Mononuclear cell (primary cell): ENCODE measurements at regions not wholly inside any gene's neighbourhood (a gene's known extent, or its start where the extent isn't known, plus 50 kb on each side); places are given as distances from the start of the nearest gene placed in this dataset.

Experiments used
- H3K27me3 ChIP-seq: 2 replicates; pipeline ENCODE4 v1.6.0; 2011; ENCODE audit warnings: low read length, control low read depth; ENCODE audit not compliant: insufficient read depth
- H3K4me1 ChIP-seq: 2 replicates; pipeline ENCODE4 v1.5.1; 2011; ENCODE audit warnings: mild to moderate bottlenecking, low read length, control low read depth; ENCODE audit not compliant: insufficient read depth
- H3K4me3 ChIP-seq: 2 replicates; pipeline ENCODE4 v1.5.1; 2011; ENCODE audit warnings: mild to moderate bottlenecking, low read length, moderate library complexity
- H3K9me3 ChIP-seq: 2 replicates; pipeline ENCODE4 v1.5.1; 2011; ENCODE audit warnings: low read depth, mild to moderate bottlenecking, control low read depth, low read length

DNA sequence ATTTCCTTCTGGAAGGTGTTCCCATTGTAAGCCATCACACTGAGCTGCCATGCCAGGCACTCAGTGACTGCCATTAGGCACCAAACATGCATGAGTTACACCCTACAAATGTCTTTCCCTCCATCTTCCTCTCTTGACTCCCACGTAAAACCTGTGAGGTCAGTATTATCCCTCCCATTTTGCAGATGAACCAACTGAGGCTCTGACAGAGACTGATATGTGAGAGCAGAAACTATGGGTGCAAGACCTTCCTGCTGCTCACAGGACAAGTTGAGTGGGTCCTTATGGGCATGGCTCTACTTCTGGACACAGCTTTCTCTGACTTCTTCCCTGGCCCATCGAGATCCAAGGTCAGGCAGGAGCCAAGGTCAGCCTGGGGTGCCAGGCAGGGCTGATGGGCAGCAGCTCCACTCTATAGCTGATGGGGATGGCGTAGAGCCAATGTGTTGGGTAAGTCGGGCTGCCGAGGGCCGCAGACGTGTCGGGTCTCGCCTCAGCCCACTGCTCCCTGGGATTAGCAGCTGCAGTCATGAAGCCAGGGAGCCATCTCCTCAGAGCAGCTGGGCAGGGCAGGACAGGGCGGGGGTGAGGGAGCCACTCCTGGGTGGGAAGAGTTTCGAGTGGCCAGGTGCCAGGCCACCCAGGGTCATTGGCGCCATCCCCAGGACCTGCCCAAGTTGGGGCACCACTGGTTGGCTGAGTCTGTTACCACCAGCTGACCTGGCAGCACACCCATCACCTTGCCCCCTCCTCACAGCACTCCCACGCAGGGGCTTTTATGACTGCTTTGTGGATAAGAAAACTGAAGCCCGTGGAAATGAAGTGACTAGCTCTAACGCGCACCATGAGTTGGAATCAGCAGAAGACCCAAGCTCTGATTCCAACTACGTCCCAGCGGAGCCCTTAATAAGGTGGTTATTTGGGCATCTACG is 117.8 kb upstream of the ZMIZ1 start:
- Histone ChIP-seq H3K4me1 (no peaks in the 10 kb centered on the region), H3K9me3 (no peaks in the 10 kb centered on the region), H3K27me3 (no peaks in the 10 kb centered on the region), H3K4me3 (no peak overlapping the region)

DNA sequence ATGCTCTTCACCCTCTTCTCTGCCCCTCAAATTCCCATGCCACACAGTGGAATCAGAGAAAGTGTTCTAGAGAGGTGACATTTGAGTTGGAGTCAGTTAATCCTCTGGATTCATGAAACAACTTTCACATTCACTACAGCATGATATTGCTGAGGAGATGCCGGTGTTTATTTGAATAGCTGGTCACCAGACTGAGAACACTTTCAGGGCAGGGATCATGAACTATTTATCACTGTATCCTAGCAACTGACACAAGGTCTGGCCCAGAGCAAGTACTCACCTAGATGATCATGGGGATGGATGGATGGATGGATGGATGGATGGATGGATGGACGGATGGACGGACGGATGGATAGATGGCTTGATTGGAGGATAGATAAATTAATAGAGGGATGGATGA is 116.7 kb upstream of the ZMIZ1 start:
- H3K4me3 ChIP-seq: no peak overlapping the region
- no peaks in the 10 kb centered on the region for H3K9me3 ChIP-seq
- no peaks in the 10 kb centered on the region for H3K4me1 ChIP-seq
- H3K27me3 ChIP-seq: no peaks in the 10 kb centered on the region

DNA sequence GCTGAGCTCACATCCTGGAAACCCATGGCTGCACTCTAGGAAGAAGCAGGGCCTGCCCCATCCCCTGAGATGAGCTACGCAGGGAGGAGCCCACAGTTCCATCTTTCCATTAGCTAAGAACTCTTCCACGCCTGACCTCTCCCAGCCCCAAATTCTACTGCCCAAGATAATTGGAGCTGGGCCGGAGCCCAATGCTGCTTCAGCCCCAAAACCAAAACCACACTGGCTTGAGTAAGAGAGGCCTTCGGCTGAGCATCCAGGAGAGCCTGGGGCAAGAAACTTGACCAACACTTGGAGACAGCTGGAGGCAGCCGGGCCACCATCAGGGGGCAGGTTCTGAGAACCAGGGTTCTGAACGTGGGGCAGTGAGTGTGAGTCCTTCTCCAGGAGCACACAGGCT is 116.1 kb upstream of the ZMIZ1 start:
- Histone ChIP-seq H3K9me3 (no peaks in the 10 kb centered on the region), H3K4me1 (no peaks in the 10 kb centered on the region), H3K27me3 (no peaks in the 10 kb centered on the region), H3K4me3 (no peak overlapping the region)

DNA sequence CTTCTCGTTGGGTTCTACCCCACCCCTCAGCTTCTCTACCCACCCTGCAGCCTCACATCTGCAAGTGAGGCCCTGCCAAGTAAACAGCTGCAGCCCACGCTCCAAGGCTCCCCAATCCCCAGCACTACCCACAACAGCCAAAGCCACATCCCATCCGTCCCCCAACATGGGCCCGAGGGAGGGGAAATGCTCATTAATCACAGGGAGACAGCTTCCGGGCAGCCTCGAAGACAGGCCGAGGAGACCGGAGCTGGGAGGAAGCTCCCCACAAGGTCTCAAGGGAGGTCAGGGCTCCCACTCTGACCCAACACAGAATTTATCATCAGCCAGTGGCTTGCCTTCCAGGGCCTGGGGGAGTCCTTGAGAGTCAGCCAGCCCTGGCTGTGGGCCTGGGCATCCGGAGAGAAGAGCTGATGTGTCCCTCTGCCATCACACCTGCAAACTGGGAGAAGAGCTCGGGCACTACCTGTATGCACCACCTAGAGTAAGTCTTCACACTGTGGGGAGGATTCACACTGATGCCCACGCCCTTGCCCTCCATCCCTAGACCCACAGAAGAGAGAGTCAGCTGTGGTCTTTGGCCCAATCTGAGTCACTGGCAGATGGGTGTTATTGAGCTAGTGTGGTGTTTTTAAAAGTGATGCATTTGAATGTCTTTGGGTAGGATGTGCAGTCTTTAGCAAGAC is 115.5 kb upstream of the ZMIZ1 start:
- Histone ChIP-seq H3K4me1 (no peaks in the 10 kb centered on the region), H3K9me3 (no peaks in the 10 kb centered on the region), H3K27me3 (no peaks in the 10 kb centered on the region), H3K4me3 (no peak overlapping the region)

DNA sequence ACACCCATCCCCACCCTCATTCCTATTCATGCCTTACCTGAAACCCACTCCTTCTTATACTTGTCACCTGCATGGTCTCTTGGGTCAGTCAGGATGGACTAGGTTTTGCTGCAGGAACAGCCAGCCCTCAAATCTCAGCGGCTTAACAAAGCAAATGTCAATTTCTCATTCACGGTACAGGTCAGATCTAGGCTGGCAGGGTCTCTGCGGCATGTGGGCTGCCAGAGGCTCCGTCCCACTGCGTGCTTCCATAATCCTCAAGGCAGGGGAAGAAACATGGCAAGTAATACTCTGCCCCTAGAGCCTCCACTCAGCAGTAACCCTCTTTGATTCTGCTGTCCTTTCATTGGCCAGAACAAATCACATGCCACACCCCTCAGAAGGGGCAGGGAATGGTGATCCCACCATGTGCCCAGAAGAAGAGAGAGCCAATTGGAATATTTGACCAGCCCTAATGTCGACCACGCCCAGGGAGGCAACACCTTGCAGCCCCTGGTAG is 114.9 kb upstream of the ZMIZ1 start:
- H3K4me1 ChIP-seq: no peaks in the 10 kb centered on the region
- no peaks in the 10 kb centered on the region for H3K9me3 ChIP-seq
- H3K4me3 ChIP-seq: no peak overlapping the region
- no peaks in the 10 kb centered on the region for H3K27me3 ChIP-seq

DNA sequence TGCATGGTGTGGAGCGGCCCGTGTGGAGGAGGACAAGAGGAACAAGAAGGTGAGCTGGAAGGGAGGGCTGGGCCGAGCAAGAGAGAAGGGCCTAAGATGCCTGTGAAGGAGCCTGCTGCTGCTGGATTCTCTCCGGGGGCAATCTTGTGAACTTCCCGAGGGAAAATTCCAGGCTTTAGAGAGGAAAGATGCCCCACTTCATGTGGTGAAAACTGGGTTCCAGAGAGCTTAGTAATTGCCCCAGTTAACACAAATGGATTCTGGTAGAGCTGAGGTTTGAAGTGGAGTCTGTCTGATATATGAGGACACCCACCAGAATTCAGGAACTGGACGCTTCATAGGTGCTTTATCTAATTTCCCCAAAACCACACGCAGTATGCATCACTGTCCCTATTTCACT is 114.1 kb upstream of the ZMIZ1 start:
- Histone ChIP-seq H3K4me3 (no peak overlapping the region), H3K27me3 (no peaks in the 10 kb centered on the region), H3K9me3 (no peaks in the 10 kb centered on the region), H3K4me1 (no peaks in the 10 kb centered on the region)

DNA sequence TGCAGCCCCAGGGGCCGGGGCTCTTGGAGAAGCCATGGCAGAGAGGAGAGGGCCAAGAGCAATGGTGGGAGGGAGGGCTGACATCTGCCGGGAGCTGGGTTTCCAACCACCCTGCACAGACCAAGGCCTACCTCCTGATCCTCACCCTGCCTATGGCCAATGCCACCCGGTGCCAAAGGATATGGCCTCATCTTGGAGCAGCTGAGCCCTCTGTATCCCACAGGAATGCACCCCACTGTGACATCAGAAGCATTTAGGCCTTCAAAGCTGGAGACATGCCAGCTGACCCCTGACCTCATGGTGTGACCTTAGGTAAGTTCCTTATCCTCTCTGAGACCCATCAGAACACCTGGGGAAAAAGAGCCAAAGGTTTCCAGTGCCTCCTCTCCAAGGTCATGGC is 113.6 kb upstream of the ZMIZ1 start:
- Histone ChIP-seq H3K4me3 (no peak overlapping the region), H3K9me3 (no peaks in the 10 kb centered on the region), H3K27me3 (no peaks in the 10 kb centered on the region), H3K4me1 (no peaks in the 10 kb centered on the region)

DNA sequence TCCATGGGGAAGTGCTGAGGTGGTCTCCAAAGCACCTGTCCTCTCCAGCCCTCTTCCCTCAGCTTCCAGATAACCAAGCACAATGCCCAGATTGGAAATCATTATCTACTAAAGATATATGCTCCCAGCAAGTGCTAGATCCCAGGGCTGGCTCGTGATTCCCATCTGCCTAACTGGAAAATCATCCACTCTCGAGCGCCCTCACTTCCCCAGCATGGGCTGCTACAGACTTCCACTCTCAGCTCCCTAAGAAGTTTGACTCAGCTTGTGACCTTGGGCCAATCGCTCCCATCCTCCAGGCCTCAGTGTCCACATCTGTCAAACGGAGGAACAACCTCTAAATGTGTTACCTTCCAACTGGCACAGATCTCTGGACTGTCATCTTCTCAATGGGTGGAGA is 112.4 kb upstream of the ZMIZ1 start:
- Histone ChIP-seq H3K27me3 (no peaks in the 10 kb centered on the region), H3K9me3 (no peaks in the 10 kb centered on the region), H3K4me1 (no peaks in the 10 kb centered on the region), H3K4me3 (no peak overlapping the region)

DNA sequence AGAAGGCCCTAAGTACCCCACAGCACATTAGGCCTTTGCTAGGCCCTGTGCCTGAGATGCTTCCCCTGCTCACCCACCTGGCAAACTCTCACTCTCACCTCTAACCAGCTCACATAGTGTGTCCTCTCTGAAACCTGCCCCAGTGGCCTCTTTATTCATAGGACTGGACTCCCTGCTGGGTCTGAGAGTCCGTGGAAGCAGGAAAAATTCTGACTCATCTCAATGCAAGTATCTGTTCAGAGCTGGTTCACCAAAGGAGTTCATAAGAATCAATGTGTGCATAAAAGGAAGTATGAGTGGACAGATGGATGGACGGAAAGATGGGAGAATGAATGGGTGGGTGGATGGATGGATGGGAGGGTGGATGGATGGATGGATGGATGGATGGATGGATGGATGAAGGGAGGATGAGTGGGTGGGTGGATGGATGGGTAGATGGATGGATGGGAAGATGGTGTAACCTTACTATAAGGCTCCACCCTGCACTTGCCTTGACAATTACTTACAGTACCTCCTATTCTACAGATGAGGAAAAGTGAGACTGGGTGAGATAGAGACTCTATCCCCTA is 111.2 kb upstream of the ZMIZ1 start:
- no peaks in the 10 kb centered on the region for H3K4me1 ChIP-seq
- no peaks in the 10 kb centered on the region for H3K27me3 ChIP-seq
- no peaks in the 10 kb centered on the region for H3K9me3 ChIP-seq
- no peak overlapping the region for H3K4me3 ChIP-seq

DNA sequence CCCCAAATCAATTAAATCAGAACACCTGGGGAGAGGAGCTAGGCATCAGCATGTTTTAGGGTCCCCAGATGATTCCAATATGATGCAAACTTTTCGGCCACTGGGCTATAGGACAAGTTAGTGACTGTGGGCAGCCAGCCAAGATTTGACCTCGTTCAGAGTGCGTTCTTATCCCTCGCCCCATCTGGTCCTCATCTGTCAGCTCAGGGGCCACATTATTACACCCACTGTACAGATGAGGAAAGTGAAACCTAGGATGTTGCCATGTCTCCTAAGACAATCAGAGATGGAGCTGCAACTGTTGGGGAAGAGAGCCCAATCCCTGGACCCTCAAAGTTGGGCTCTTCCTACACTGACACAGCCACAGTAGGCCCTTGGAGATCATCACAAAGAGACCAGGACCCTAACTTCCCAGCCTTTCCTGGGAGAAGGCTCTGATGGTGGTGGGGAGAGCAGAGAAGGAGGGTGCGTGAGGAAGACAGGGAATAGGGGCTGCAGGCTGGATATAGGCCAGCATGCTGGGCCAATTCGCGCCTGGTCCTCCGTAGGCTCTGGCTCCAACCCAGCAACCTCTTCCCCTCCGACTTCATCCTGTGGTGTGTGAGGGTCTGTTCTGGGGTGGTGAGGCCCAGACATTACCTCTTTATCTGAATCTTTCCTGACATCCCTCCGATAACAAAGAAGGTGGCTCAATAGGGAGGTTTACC is 109.4 kb upstream of the ZMIZ1 start:
- Histone ChIP-seq H3K27me3 (no peaks in the 10 kb centered on the region), H3K4me3 (no peak overlapping the region), H3K9me3 (no peaks in the 10 kb centered on the region), H3K4me1 (no peaks in the 10 kb centered on the region)

DNA sequence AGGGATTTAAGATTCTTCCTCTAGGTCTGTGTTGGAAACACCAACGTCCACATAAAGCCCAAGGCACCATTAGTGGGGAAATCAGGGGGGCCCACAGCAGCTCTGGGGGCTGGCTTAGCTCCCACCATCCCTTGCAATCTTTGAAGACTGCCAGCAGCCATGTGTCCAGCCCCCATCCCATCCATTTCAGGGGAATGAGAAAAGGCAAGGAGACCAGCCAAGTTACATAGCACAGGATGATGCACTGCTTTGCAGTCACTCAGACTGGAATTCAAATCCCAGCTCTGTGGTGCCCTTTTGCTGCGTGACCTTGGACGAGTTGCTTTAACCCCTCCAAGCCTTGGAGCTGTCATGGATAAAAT is 108.9 kb upstream of the ZMIZ1 start:
- no peaks in the 10 kb centered on the region for H3K4me1 ChIP-seq
- no peaks in the 10 kb centered on the region for H3K9me3 ChIP-seq
- no peaks in the 10 kb centered on the region for H3K27me3 ChIP-seq
- no peak overlapping the region for H3K4me3 ChIP-seq

DNA sequence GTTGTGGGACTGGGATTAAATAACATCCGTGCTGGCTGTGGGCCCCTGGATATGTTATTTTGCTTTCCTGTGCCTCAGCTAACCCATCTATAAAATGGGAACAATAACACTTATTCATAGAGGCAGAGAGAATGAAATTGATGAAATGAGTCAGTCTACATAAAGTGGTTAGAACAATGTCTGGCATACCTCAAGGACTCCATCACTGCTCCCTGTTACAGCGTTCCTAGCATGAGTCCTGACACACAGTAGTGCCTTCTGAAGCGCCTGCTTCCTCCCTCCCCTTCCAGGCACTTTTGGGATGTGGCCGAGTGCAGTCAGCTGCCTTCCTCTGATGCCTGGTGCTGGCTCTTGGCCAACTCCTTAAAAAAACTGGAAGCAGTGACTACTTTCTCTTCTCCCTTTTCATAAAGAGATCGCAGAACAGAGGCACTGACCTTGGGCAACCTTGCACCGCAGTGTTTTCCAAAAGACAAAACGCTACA is 108.4 kb upstream of the ZMIZ1 start:
- Histone ChIP-seq H3K4me3 (no peak overlapping the region), H3K9me3 (no peaks in the 10 kb centered on the region), H3K4me1 (no peaks in the 10 kb centered on the region), H3K27me3 (no peaks in the 10 kb centered on the region)

DNA sequence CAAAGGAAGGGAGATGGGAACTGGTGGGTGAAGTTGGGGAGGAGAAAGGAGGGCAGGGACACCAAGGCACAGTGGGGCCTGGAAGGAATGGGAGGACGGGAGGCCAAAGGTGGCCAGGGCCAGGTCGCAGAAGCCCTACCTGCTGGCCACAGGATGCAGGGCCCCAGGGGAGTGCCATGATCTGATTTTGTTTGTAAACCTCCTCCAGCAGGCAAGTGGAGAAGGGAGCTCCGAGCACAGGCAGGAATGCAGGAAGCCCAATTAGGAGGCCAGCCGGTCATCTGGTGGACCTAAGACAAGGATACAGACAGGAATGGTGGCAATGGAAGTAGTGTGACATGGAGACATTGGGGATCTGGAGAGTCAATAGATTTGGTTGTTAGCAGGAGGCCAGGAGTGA is 107.0 kb upstream of the ZMIZ1 start:
- H3K4me3 ChIP-seq: no peak overlapping the region
- H3K4me1 ChIP-seq: no peaks in the 10 kb centered on the region
- no peaks in the 10 kb centered on the region for H3K27me3 ChIP-seq
- no peaks in the 10 kb centered on the region for H3K9me3 ChIP-seq

DNA sequence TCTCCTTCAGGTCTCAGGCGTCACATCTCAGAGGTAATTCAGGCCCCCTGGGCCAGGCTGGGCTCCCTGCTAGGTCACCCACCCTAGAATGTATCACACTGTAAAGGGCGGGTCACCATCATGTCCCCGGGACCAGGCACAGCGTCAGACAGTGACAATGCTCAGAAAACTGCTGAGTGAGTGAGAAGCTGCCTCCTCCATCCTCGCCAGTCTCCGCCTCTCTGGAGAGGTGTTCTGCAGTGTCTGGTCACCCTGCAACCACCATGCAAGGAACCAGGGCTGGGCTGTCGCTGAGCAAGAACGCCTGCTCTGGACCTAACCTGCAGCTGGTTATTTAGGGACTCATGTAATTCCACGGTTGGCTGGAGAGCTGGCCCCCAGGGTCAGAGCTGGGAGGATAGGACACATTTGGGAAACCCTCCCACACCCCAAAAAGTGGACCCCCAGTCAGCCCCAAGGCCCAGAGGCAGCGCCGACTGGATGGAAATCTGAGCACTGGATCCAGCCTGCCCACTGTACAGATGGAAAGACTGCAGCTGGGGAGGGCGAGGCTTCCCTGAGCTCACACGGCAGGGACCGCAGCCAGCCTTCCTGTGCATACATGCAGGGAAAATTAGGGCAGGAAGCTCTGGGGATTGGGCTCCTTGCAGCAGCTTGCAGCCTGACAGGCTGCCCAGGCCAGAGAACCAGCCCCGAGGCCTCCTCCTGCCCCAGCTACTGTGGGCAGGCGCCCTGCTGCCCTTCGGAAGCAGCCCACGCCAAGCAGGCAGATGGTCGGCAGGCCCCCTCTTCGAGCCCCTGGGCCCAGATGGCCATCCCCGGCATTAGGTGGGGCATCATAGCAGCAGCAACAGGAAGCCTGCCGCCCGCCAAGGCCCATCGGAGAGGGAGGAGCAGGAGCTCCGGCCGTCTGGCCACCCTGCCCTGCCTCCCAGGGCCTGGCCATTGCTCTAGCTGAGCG is 105.4 kb upstream of the ZMIZ1 start:
- Histone ChIP-seq H3K27me3 (no peaks in the 10 kb centered on the region), H3K9me3 (no peaks in the 10 kb centered on the region), H3K4me3 (no peak overlapping the region), H3K4me1 (no peaks in the 10 kb centered on the region)
